SJCRH30 (cell line): ENCODE measurements at regions not wholly inside any gene's neighbourhood (a gene's known extent, or its start where the extent isn't known, plus 50 kb on each side); places are given as distances from the start of the nearest gene placed in this dataset.

ENCODE experiments used
- DNase-seq, 2 experiments: peaks; one replicate each; pipeline ENCODE4 v3.0.0-alpha.2; 2015 to 2020
- H3K27ac ChIP-seq: fragments of 250-450 bp; sonication (Bioruptor Pico); 2 replicates; pipeline ENCODE4 v1.5.1; 2020; ENCODE audit warnings: mild to moderate bottlenecking, moderate library complexity
- H3K27me3 ChIP-seq: fragments of 250-450 bp; sonication (Bioruptor Pico); 2 replicates; pipeline ENCODE4 v1.5.1; 2020; ENCODE audit warnings: mild to moderate bottlenecking, moderate library complexity
- H3K36me3 ChIP-seq: fragments of 250-450 bp; sonication (Bioruptor Pico); 2 replicates; pipeline ENCODE4 v1.5.1; 2020; ENCODE audit warnings: mild to moderate bottlenecking, moderate library complexity
- H3K4me1 ChIP-seq: fragments of 250-450 bp; sonication (Bioruptor Pico); 2 replicates; pipeline ENCODE4 v1.5.1; 2020; ENCODE audit warnings: mild to moderate bottlenecking, moderate library complexity
- H3K4me3 ChIP-seq: fragments of 250-450 bp; sonication (Bioruptor Pico); 2 replicates; pipeline ENCODE4 v1.5.1; 2020; ENCODE audit warnings: mild to moderate bottlenecking, moderate library complexity
- H3K9me3 ChIP-seq: fragments of 250-450 bp; sonication (Bioruptor Pico); replicated peaks from 2 replicates; pipeline ENCODE4 v1.5.1; 2020; ENCODE audit warnings: mild to moderate bottlenecking, moderate library complexity

GRCh38 chr7:68414631-68415425 lies 1183.4 kb upstream of the AUTS2 start:
- Histone ChIP-seq H3K4me1 (no peaks in the 10 kb centered on the region), H3K27ac (no peak overlapping the region), H3K36me3 (no peaks in the 10 kb centered on the region), H3K4me3 (no peak overlapping the region), H3K9me3 (no peaks in the 10 kb centered on the region; the same call in 1 of the 2 replicates), H3K27me3 (no peaks in the 10 kb centered on the region)
- DNase-seq: peak in 1 of 2 experiments; percentile 13

GRCh38 chr7:68417002-68417401 lies 1181.3 kb upstream of the AUTS2 start:
- Histone ChIP-seq H3K4me1 (no peaks in the 10 kb centered on the region), H3K27me3 (no peaks in the 10 kb centered on the region), H3K27ac (no peak overlapping the region), H3K9me3 (no peaks in the 10 kb centered on the region; the same call in 1 of the 2 replicates), H3K36me3 (no peaks in the 10 kb centered on the region), H3K4me3 (no peak overlapping the region)
- DNase-seq: no peak

- peak in 1 of 2 experiments; percentile 24 for DNase-seq
- Histone ChIP-seq H3K27me3 (no peaks in the 10 kb centered on the region), H3K4me1 (no peaks in the 10 kb centered on the region), H3K36me3 (no peaks in the 10 kb centered on the region), H3K9me3 (no peaks in the 10 kb centered on the region; the same call in 1 of the 2 replicates), H3K27ac (no peak overlapping the region), H3K4me3 (no peak overlapping the region)
These were observed 1180.6 kb upstream of the AUTS2 start for GRCh38 chr7:68417659-68418058.

- H3K36me3 ChIP-seq: no peaks in the 10 kb centered on the region
- DNase-seq: no peak
- no peaks in the 10 kb centered on the region; the same call in 1 of the 2 replicates for H3K9me3 ChIP-seq
- H3K4me1 ChIP-seq: no peaks in the 10 kb centered on the region
- H3K27me3 ChIP-seq: no peaks in the 10 kb centered on the region
- H3K4me3 ChIP-seq: no peak overlapping the region
- H3K27ac ChIP-seq: no peak overlapping the region
These were observed 1177.7 kb upstream of the AUTS2 start for GRCh38 chr7:68420342-68421192.

- Histone ChIP-seq H3K4me3 (no peak overlapping the region), H3K27me3 (no peaks in the 10 kb centered on the region), H3K27ac (no peak overlapping the region), H3K9me3 (no peaks in the 10 kb centered on the region; the same call in 1 of the 2 replicates), H3K4me1 (no peaks in the 10 kb centered on the region), H3K36me3 (no peaks in the 10 kb centered on the region)
- no peak for DNase-seq
These were observed 1176.6 kb upstream of the AUTS2 start for GRCh38 chr7:68421712-68422111.

GRCh38 chr7:68422281-68422680 lies 1176.0 kb upstream of the AUTS2 start:
- DNase-seq: no peak
- Histone ChIP-seq H3K9me3 (no peaks in the 10 kb centered on the region; the same call in 1 of the 2 replicates), H3K4me3 (no peak overlapping the region), H3K27ac (no peak overlapping the region), H3K27me3 (no peaks in the 10 kb centered on the region), H3K4me1 (no peaks in the 10 kb centered on the region), H3K36me3 (no peaks in the 10 kb centered on the region)

GRCh38 chr7:68423356-68423755 lies 1174.9 kb upstream of the AUTS2 start:
- no peaks in the 10 kb centered on the region for H3K4me1 ChIP-seq
- no peak overlapping the region for H3K27ac ChIP-seq
- no peaks in the 10 kb centered on the region for H3K36me3 ChIP-seq
- no peaks in the 10 kb centered on the region for H3K27me3 ChIP-seq
- no peak for DNase-seq
- H3K4me3 ChIP-seq: no peak overlapping the region
- H3K9me3 ChIP-seq: no peaks in the 10 kb centered on the region

- Histone ChIP-seq H3K9me3 (no peaks in the 10 kb centered on the region), H3K36me3 (no peaks in the 10 kb centered on the region), H3K4me1 (no peaks in the 10 kb centered on the region), H3K27ac (no peak overlapping the region), H3K27me3 (no peaks in the 10 kb centered on the region), H3K4me3 (no peak overlapping the region)
- no peak for DNase-seq
These were observed 1173.5 kb upstream of the AUTS2 start for GRCh38 chr7:68424658-68425297.

GRCh38 chr7:68425377-68425776 lies 1172.9 kb upstream of the AUTS2 start:
- Histone ChIP-seq H3K4me3 (no peak overlapping the region), H3K36me3 (no peaks in the 10 kb centered on the region), H3K4me1 (no peaks in the 10 kb centered on the region), H3K27ac (no peak overlapping the region), H3K27me3 (no peaks in the 10 kb centered on the region), H3K9me3 (no peaks in the 10 kb centered on the region)
- DNase-seq: no peak

- Histone ChIP-seq H3K36me3 (no peaks in the 10 kb centered on the region), H3K9me3 (no peaks in the 10 kb centered on the region), H3K4me1 (no peaks in the 10 kb centered on the region), H3K27me3 (no peaks in the 10 kb centered on the region), H3K4me3 (no peak overlapping the region), H3K27ac (no peak overlapping the region)
- DNase-seq: no peak
These were observed 1168.7 kb upstream of the AUTS2 start for GRCh38 chr7:68429411-68430117.

GRCh38 chr7:68432585-68432984 lies 1165.7 kb upstream of the AUTS2 start:
- Histone ChIP-seq H3K4me3 (no peak overlapping the region), H3K27ac (no peak overlapping the region), H3K9me3 (no peaks in the 10 kb centered on the region), H3K36me3 (no peaks in the 10 kb centered on the region), H3K4me1 (no peaks in the 10 kb centered on the region), H3K27me3 (no peaks in the 10 kb centered on the region)
- no peak for DNase-seq

- no peak for DNase-seq
- no peak overlapping the region for H3K27ac ChIP-seq
- no peaks in the 10 kb centered on the region for H3K9me3 ChIP-seq
- H3K4me1 ChIP-seq: no peaks in the 10 kb centered on the region
- no peak overlapping the region for H3K4me3 ChIP-seq
- no peaks in the 10 kb centered on the region for H3K27me3 ChIP-seq
- no peaks in the 10 kb centered on the region for H3K36me3 ChIP-seq
These were observed 1164.7 kb upstream of the AUTS2 start for GRCh38 chr7:68433462-68434070.

GRCh38 chr7:68434857-68435256 lies 1163.4 kb upstream of the AUTS2 start:
- H3K27me3 ChIP-seq: no peaks in the 10 kb centered on the region
- H3K27ac ChIP-seq: no peak overlapping the region
- no peak overlapping the region for H3K4me3 ChIP-seq
- no peaks in the 10 kb centered on the region for H3K36me3 ChIP-seq
- no peak for DNase-seq
- no peaks in the 10 kb centered on the region for H3K9me3 ChIP-seq
- H3K4me1 ChIP-seq: no peaks in the 10 kb centered on the region

- Histone ChIP-seq H3K9me3 (no peaks in the 10 kb centered on the region), H3K27ac (no peak overlapping the region), H3K27me3 (no peaks in the 10 kb centered on the region), H3K36me3 (no peaks in the 10 kb centered on the region), H3K4me1 (no peaks in the 10 kb centered on the region), H3K4me3 (no peak overlapping the region)
- DNase-seq: no peak
These were observed 1160.3 kb upstream of the AUTS2 start for GRCh38 chr7:68438016-68438415.
